K562 (cell line): ENCODE measurements at regions not wholly inside any gene's neighbourhood (a gene's known extent, or its start where the extent isn't known, plus 50 kb on each side); places are given as distances from the start of the nearest gene placed in this dataset.

Source experiments
- ATAC-seq: fragments of 200-7000 bp; cut with Tn5 transposase; 3 replicates; pipeline ENCODE4 v1.9.1; 2020; ENCODE audit warnings: moderate library complexity
- BruUV-seq: library from RNA; stranded (reverse); fragments of 400-500 nt; replicated peaks from 2 replicates; lab custom pipeline; 2021; lab: Mats Ljungman, UMichigan
- CTCF ChIA-PET: fragments of 300-600 bp; formaldehyde crosslinking; extraction: SDS; loops from one replicate; lab custom pipeline; 2021; ENCODE audit warnings: low intra/inter-chr PET ratio; lab: Yijun Ruan, JAX
- POLR2A ChIA-PET: fragments of 300-600, 350-650 bp; sonication (Branson Sonifier 250); formaldehyde crosslinking; extraction: SDS; loops from one replicate; lab custom pipeline; 2021; ENCODE audit warnings: antibody characterized with exemption, inconsistent platforms; lab: Yijun Ruan, JAX
- DNase-seq, 4 experiments: peaks; one replicate each; pipeline versions ENCODE4 v3.0.0 to v3.0.0-alpha.2; 2011 to 2018; ENCODE audit warnings: low spot score in 3 of 4, mixed read lengths in 3 of 4; ENCODE audit errors: extremely low read depth in 1 of 4
- FAIRE-seq: peaks from 2 replicates; lab custom pipeline; 2011; peaks lifted over from hg19 to GRCh38; lab: Jason Lieb, UNC
- H2AFZ ChIP-seq: 2 replicates; pipeline ENCODE4 v1.6.0; 2011; ENCODE audit warnings: low read depth, low read length, control low read depth, inconsistent platforms
- H3K27ac ChIP-seq: fragments of 200-600 bp; 3 replicates; pipeline ENCODE4 v1.8.0; 2011; ENCODE audit warnings: low read depth, mild to moderate bottlenecking, control low read depth, inconsistent platforms, low read length, moderate library complexity, mixed read lengths; ENCODE audit errors: extremely low read depth
- H3K27me3 ChIP-seq, 2 experiments: fragments of 300-600 bp in 1 of 2; 2 replicates in 1 of 2; 3 replicates in 1 of 2; pipeline versions ENCODE4 v1.6.0 to v1.8.0; 2011; ENCODE audit warnings: inconsistent platforms in 2 of 2, low read length in 2 of 2, mild to moderate bottlenecking in 1 of 2, mixed read lengths in 1 of 2, moderate library complexity in 1 of 2; ENCODE audit not compliant: control insufficient read depth in 2 of 2, insufficient read depth in 2 of 2
- H3K36me3 ChIP-seq: fragments of 300-600 bp; 3 replicates; pipeline ENCODE4 v1.8.0; 2011; ENCODE audit warnings: mild to moderate bottlenecking, low read length, inconsistent platforms; ENCODE audit not compliant: control insufficient read depth, insufficient read depth
- H3K4me1 ChIP-seq, 2 experiments: fragments of 200-600 bp in 1 of 2; replicated peaks in 1 of 2; 2 replicates in 1 of 2; 3 replicates in 1 of 2; pipeline versions ENCODE4 v1.5.1 to v1.8.0; 2011; ENCODE audit warnings: inconsistent platforms in 2 of 2, low read length in 2 of 2, mild to moderate bottlenecking in 1 of 2, mixed read lengths in 1 of 2, moderate library complexity in 1 of 2; ENCODE audit not compliant: control insufficient read depth in 2 of 2, insufficient read depth in 2 of 2
- H3K4me2 ChIP-seq: 2 replicates; pipeline ENCODE4 v1.6.1; 2011; ENCODE audit warnings: low read length, control low read depth, inconsistent platforms, mixed read lengths; ENCODE audit not compliant: insufficient read depth
- H3K4me3 ChIP-seq: fragments of 200-600 bp; sonication (generic), shearing (Covaris generic); 2 replicates; pipeline ENCODE4 v1.5.1; 2016; ENCODE audit warnings: control low read depth, inconsistent platforms
- H3K79me2 ChIP-seq: fragments of 200-600 bp; 3 replicates; pipeline ENCODE4 v1.8.0; 2011; ENCODE audit warnings: low read length, inconsistent platforms; ENCODE audit not compliant: control insufficient read depth, insufficient read depth
- H3K9ac ChIP-seq, 2 experiments: 2 replicates each; pipeline versions ENCODE4 v1.6.0 to v1.6.1; 2011; ENCODE audit warnings: low read depth in 2 of 2, low read length in 2 of 2, control low read depth in 1 of 2, inconsistent platforms in 1 of 2, mild to moderate bottlenecking in 1 of 2, mixed read lengths in 1 of 2; ENCODE audit not compliant: insufficient read depth in 1 of 2
- H3K9me1 ChIP-seq: one replicate; pipeline ENCODE4 v1.6.0; 2011; ENCODE audit warnings: inconsistent platforms, mild to moderate bottlenecking, low read length, moderate library complexity; ENCODE audit not compliant: control insufficient read depth, insufficient read depth
- H3K9me3 ChIP-seq: replicated peaks from 2 replicates; pipeline ENCODE4 v1.5.1; 2011; ENCODE audit warnings: low read depth, low read length, inconsistent platforms; ENCODE audit not compliant: control insufficient read depth, insufficient read depth
- H4K20me1 ChIP-seq: replicated peaks from 2 replicates; pipeline ENCODE4 v1.6.1; 2011; ENCODE audit warnings: low read length, inconsistent platforms, mixed read lengths; ENCODE audit not compliant: control insufficient read depth, insufficient read depth
- BMI1 ChIP-seq: fragments of 150-350 bp; IDR thresholded peaks from 2 replicates; pipeline ENCODE4 v1.6.1; 2014; ENCODE audit warnings: low read length
- CBX5 ChIP-seq: IDR thresholded peaks from 2 replicates; pipeline ENCODE4 v1.6.1; 2014; ENCODE audit warnings: low read depth, borderline replicate concordance
- EHMT2 ChIP-seq: fragments of 450-650 bp; IDR thresholded peaks from 2 replicates; pipeline ENCODE4 v1.6.1; 2018; ENCODE audit warnings: antibody characterized with exemption
- HES1 ChIP-seq: fragments of 450-650 bp; IDR thresholded peaks from 2 replicates; pipeline ENCODE4 v1.6.1; 2016; ENCODE audit warnings: low read depth, mild to moderate bottlenecking, moderate library complexity
- MIER1 ChIP-seq: fragments of 450-650 bp; IDR thresholded peaks from 2 replicates; pipeline ENCODE4 v1.6.1; 2016; ENCODE audit warnings: antibody characterized with exemption, mild to moderate bottlenecking, low read depth
- MYBL2 ChIP-seq, 2 experiments: fragments of 450-650 bp in 1 of 2; sonication (generic) in 1 of 2; formaldehyde crosslinking in 1 of 2; IDR thresholded peaks; 2 replicates each; pipeline versions ENCODE4 v1.6.1 to v1.8.1; 2017 to 2022; ENCODE audit warnings: borderline replicate concordance in 1 of 2, inconsistent platforms in 1 of 2, low read depth in 1 of 2, mild to moderate bottlenecking in 1 of 2, missing genetic modification reagents in 1 of 2, moderate library complexity in 1 of 2
- TFAP4 ChIP-seq: sonication (generic); formaldehyde crosslinking; IDR thresholded peaks from 2 replicates; pipeline ENCODE4 v1.8.0; 2022; ENCODE audit warnings: missing genetic modification reagents, mild to moderate bottlenecking, moderate library complexity, borderline replicate concordance
- TFE3 ChIP-seq: fragments of 450-650 bp; formaldehyde crosslinking; IDR thresholded peaks from 2 replicates; pipeline ENCODE4 v1.4.0; 2020; ENCODE audit warnings: mild to moderate bottlenecking, mixed read lengths
- THRAP3 ChIP-seq: fragments of 450-650 bp; IDR thresholded peaks from 2 replicates; pipeline ENCODE4 v1.6.1; 2016; ENCODE audit warnings: mild to moderate bottlenecking, inconsistent platforms, borderline replicate concordance
- ZNF707 ChIP-seq: fragments of 250-450 bp; sonication (Bioruptor Pico); conservative IDR thresholded peaks from 2 replicates; pipeline ENCODE4 v1.8.0; 2022; ENCODE audit warnings: inconsistent platforms, mild to moderate bottlenecking, moderate library complexity
- WGBS: fragments of 100-300 bp; shearing (Covaris generic); methylation state at CpG from one replicate; pipeline ENCODE4 v1.1.6; 2016; ENCODE audit warnings: low coverage, mixed read lengths; ENCODE audit not compliant: insufficient coverage; ENCODE audit errors: missing lambda C conversion rate; 5-methylcytosine and 5-hydroxymethylcytosine counted together
- in situ Hi-C: fragments of 300-500 bp; cut with MboI; formaldehyde crosslinking; loops from 4 replicates; pipeline ENCODE4 v1.15.0; 2018; ENCODE audit warnings: inconsistent platforms, mixed read lengths
- intact Hi-C: fragments of 100-400 bp; cut with micrococcal nuclease; formaldehyde crosslinking; loops from 2 replicates; pipeline ENCODE4 v1.14.2; 2022
- TF ChIP-seq, protein P1 (sequence below): fragments of 250-450 bp; sonication (Bioruptor Pico); IDR thresholded peaks from 2 replicates; pipeline ENCODE4 v1.9.0; 2021; ENCODE audit warnings: mild to moderate bottlenecking, inconsistent platforms

GRCh38 chr11:91650802-91651201 is 573.8 kb upstream of the FAT3 start:
- no peak overlapping the region for H3K9ac ChIP-seq
- no peak overlapping the region for H2AFZ ChIP-seq
- CTCF ChIA-PET: no interaction called here
- H3K27ac ChIP-seq: no peak overlapping the region
- H3K4me1 ChIP-seq: no peaks in the 10 kb centered on the region
- no peak for DNase-seq
- no peaks in the 10 kb centered on the region for H3K27me3 ChIP-seq
- POLR2A ChIA-PET: interaction anchor here (0.5 kb wide), 1 partner anchor 473 kb away, joined by 3 read pairs; no protein-coding TSS in a partner anchor
- H3K4me3 ChIP-seq: no peak overlapping the region
- TF ChIP-seq EHMT2: no peak
- no peak for TF ChIP-seq MYBL2 (IDR thresholded peaks at IDR 0.05; ENCODE audit: low read depth)
- TF ChIP-seq MYBL2 (CRISPR knock-in tag; IDR thresholded peaks at IDR 0.05; ENCODE audit: borderline replicate concordance): no peak
- TF ChIP-seq HES1: no peak
- in situ Hi-C loops (no loop called here), intact Hi-C loops (no loop called here)
- no peaks in the 10 kb centered on the region for H3K36me3 ChIP-seq
- no peak for ATAC-seq
- H3K9me1 ChIP-seq: no peaks in the 10 kb centered on the region
- no peaks in the 10 kb centered on the region for H4K20me1 ChIP-seq
- no peak overlapping the region for H3K4me2 ChIP-seq
- FAIRE-seq: no peak
- H3K9me3 ChIP-seq: no peaks in the 10 kb centered on the region
- no peaks in the 10 kb centered on the region for H3K79me2 ChIP-seq
- WGBS: 7% methylated on average over 5 of the region's 5 CpGs
- no TSS peak for BruUV-seq

- CTCF ChIA-PET: no interaction called here
- no peaks in the 10 kb centered on the region for H3K27me3 ChIP-seq
- POLR2A ChIA-PET: no interaction called here
- TF ChIP-seq TFE3 (no peak), BMI1 (no peak), CBX5 (no peak), THRAP3 (no peak), TFAP4 (CRISPR knock-in tag) (no peak), MIER1 (no peak), ZNF707 (CRISPR knock-in tag) (no peak)
- TF ChIP-seq, protein P1, sequence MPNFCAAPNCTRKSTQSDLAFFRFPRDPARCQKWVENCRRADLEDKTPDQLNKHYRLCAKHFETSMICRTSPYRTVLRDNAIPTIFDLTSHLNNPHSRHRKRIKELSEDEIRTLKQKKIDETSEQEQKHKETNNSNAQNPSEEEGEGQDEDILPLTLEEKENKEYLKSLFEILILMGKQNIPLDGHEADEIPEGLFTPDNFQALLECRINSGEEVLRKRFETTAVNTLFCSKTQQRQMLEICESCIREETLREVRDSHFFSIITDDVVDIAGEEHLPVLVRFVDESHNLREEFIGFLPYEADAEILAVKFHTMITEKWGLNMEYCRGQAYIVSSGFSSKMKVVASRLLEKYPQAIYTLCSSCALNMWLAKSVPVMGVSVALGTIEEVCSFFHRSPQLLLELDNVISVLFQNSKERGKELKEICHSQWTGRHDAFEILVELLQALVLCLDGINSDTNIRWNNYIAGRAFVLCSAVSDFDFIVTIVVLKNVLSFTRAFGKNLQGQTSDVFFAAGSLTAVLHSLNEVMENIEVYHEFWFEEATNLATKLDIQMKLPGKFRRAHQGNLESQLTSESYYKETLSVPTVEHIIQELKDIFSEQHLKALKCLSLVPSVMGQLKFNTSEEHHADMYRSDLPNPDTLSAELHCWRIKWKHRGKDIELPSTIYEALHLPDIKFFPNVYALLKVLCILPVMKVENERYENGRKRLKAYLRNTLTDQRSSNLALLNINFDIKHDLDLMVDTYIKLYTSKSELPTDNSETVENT: no peak
- TF ChIP-seq, all 486 proteins: peak for 0
- Histone ChIP-seq H3K79me2 (no peaks in the 10 kb centered on the region), H3K4me3 (no peak overlapping the region), H4K20me1 (no peaks in the 10 kb centered on the region), H3K4me1 (no peaks in the 10 kb centered on the region), H3K9me1 (no peaks in the 10 kb centered on the region), H3K9me3 (no peaks in the 10 kb centered on the region), H3K9ac (no peak overlapping the region), H3K36me3 (no peaks in the 10 kb centered on the region), H3K27ac (no peak overlapping the region), H3K4me2 (no peak overlapping the region), H2AFZ (no peak overlapping the region)
- DNase-seq: no peak
- WGBS: 7% methylated on average over 3 of the region's 3 CpGs
- no peak for FAIRE-seq
- in situ Hi-C loops: no loop called here
- intact Hi-C loops: no loop called here
- no peak for ATAC-seq
- BruUV-seq: no TSS peak
Measured at GRCh38 chr11:91641153-91641552, 583.5 kb upstream of the FAT3 start.
